ENCODE measurements at regions not wholly inside any gene's neighbourhood (a gene's known extent, or its start where the extent isn't known, plus 50 kb on each side); places are given as distances from the start of the nearest gene placed in this dataset.

- TF ChIP-seq YY1 (IDR thresholded peaks at IDR 0.05; ENCODE audit: insufficient read depth, insufficient read length) (no peak), ZNF274 (IDR thresholded peaks at IDR 0.05; ENCODE audit: low read depth, low read length) (no peak), SUZ12 (IDR thresholded peaks at IDR 0.05; ENCODE audit: extremely low read depth, insufficient read depth, insufficient read length) (no peak)
Measured at GRCh38 chr2:41701231-41701630, 346.6 kb upstream of the PKDCC start.

Measured in NT2/D1 (cell line).